HG03558 (cell line): ENCODE measurements at regions not wholly inside any gene's neighbourhood (a gene's known extent, or its start where the extent isn't known, plus 50 kb on each side); places are given as distances from the start of the nearest gene placed in this dataset.
"Not testable (repeated sequence)": the region's sequence is repeated elsewhere in the genome, so short reads cannot be mapped to it uniquely, and the experiment has no call there.

Source experiments
- ATAC-seq: cut with Tn5 transposase; IDR thresholded peaks from one replicate; pipeline ENCODE4 v1.9.1; 2021; ENCODE audit warnings: moderate number of reproducible peaks; ENCODE audit not compliant: unreplicated experiment; ENCODE audit errors: extremely low read depth

DNA sequence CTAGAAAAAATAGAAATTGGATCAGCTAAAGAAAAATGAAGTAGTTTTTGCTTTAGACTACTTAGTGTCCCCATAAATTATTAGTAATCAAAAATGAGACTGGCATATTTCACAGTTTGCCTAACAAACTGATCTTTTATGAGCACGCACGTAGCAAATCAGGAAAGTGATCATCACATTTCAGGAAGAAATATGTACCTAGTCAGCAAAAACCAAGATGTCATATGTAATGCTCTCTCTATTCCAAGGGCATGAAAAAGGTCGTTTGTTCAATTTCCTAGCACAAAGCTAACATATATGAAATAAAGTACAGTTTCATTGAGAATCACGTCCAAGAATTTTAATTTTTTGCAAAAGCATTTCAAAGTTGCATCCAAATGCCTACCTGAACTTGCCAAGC, 600.4 kb upstream of the CHAC2 start:
- no peak for ATAC-seq

GRCh38 chr2:53150146-53150545, 617.5 kb upstream of the CHAC2 start:
- ATAC-seq = no peak

DNA sequence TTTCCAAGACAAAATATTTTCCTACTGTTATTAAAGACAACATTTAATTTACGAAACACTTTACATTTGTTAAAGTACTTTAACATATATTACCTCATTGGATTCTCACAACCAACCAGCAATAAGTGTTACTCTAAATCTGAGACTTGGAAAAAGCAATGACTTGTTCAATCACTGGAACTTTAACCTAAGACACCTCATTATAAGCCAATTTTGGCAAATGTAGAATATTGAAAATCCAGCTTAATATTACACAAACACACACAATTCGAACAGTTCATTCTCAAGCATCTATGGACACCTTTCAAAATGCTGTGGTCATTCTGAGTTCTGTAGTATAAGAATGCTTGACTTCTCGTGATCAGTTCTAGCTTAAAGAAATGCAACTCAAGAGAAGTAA, 619.4 kb upstream of the CHAC2 start:
- ATAC-seq = no peak

DNA sequence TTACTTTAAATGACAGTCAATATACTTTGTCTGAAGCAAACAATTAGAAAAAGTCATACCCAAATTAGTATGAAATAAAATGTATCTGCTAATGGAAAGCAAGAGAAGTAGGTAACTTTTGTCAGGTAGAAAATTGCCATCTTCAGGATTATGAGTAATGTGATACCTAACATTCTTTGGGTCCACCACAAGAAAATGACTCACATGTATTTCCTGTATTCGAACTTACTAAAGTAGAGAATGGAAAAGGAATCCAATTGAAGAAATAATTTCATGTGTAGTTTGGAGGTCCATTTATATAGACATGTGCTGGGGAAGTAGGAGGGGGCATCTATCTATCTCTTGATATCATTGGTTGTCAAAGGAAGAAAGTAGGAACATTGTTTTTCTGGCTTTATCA, 636.2 kb upstream of the CHAC2 start:
- ATAC-seq = no peak

DNA sequence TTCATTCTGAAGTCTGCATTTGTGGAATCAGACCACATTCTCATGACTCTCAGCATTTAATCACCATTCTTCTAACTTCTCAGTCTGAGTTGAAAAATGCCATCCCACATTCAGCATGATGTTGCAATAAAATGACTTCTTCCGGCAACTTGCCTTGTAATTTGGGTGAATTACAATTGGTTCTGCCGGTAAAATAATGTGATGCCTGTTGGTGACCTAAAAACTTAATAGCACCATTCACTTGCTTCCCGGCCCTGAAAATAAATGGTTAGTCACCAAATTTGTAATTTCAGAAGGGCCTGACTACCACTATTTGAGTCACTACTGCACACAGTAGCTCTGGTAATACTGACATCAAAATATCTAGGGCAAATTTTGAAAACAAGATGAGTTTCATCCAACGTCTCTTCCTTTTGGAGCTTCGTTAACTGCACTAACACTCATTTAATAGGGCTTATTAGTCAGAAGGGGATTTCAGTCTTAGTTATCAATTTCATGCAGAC, 637.1 kb upstream of the CHAC2 start:
- no peak for ATAC-seq

GRCh38 chr2:53129851-53130250, 637.8 kb upstream of the CHAC2 start:
- no peak for ATAC-seq

GRCh38 chr2:53127061-53127650, 640.4 kb upstream of the CHAC2 start:
- no peak for ATAC-seq

DNA sequence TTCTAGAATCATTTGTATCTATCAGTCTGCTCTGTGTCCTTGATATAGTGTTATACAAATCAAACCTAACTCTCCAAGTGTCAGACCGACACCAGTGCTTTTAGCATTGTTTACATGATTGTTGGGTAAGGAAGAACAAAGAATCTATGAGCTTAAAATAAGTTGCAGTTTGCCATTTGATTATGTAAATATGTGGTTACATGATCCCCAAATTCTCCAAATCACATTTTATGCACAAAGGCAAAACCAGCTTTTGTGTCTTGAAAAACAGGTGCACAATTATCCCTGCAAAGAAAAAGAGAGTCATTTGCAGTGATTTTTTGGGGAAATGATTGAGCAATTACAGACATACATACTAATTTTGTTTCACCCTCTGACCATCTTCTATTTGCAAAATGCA, 652.6 kb upstream of the CHAC2 start:
- no peak for ATAC-seq

- ATAC-seq = no peak
These were observed 653.0 kb upstream of the CHAC2 start for GRCh38 chr2:53114582-53114981.

DNA sequence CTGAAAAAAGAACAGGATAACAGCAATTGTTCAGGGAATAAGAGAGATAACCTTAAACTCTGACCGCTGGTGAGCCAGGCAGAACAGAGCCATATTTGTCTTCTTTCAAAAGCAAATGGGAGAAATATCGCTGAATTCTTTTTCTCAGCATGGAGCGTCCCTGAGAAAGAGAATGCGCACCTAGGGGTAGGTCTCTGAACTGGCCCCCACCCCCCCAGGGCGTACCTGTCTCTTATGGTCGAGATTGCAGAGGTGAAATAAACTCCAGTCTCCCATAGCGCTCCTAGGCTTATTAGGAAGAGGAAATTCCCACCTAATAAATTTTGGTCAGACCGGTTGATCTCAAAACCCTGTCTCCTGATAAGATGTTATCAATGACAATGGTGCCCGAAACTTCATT, 655.2 kb upstream of the CHAC2 start:
- ATAC-seq = not testable (repeated sequence)

- ATAC-seq = no peak
These were observed 656.2 kb upstream of the CHAC2 start for GRCh38 chr2:53111406-53111805.

GRCh38 chr2:53111004-53111403, 656.6 kb upstream of the CHAC2 start:
- ATAC-seq = no peak

- no peak for ATAC-seq
These were observed 659.4 kb upstream of the CHAC2 start for GRCh38 chr2:53108246-53108645.

DNA sequence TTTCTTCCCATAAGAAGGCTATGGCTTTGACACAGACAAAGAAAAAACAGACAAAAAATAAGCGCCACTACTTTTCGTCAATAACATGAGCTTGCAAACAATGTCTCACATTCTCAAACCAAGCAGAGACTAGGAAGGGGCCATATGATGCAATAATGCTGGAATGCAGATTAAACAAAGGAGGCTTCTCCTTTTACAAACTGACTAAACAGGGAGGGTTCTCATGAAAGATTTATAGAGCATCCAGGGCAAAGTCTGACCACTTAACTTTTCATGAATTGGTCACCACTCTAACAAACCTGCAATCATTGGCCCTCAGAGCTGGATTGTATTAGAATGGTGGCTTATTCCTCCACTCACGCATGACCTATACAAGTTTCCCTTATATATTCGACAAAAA, 663.3 kb upstream of the CHAC2 start:
- ATAC-seq = no peak

GRCh38 chr2:53103679-53104078, 663.9 kb upstream of the CHAC2 start:
- ATAC-seq = no peak

DNA sequence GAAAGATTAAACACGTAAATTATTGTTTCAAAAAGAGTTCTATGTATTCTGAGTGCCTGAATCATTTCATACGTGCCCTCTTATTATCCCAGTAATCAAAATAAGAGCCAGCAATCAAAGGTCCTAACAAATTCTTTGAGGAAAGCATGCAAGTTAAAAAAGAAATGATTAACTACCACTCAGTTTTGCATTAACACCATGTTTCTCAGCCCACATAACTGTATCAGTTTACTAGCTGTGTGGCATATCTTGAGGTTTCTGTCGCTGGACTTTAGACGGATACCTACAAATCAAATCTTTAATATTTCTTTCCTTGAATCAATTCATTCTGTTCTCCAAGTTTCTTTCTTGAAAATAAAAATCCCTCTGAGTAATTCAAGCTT, 668.9 kb upstream of the CHAC2 start:
- no peak for ATAC-seq

- ATAC-seq = no peak
These were observed 671.3 kb upstream of the CHAC2 start for GRCh38 chr2:53096351-53096750.

GRCh38 chr2:53095664-53096063, 671.9 kb upstream of the CHAC2 start:
- no peak for ATAC-seq

- no peak for ATAC-seq
These were observed 672.4 kb upstream of the CHAC2 start for GRCh38 chr2:53095227-53095626.

- no peak for ATAC-seq
These were observed 674.2 kb upstream of the CHAC2 start for GRCh38 chr2:53093355-53093754.

DNA sequence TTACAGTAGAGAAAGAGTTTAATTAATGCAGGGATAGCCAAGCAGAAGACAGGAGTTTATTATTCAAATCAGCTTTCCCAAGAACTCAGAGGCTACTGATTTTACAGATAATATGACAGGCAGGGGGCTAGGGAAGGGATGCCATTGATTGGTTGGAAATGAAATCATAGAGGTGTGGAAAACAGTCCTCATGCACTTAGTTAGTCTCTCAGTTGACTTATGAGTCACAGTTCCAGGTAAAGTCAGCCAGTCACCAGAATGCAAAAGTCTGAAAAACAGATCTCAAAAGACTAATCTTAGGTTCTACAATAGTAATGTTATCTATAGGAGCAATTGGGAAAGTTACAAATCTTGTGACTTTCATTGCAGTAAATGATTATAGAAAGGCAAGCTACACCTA, 676.4 kb upstream of the CHAC2 start:
- no peak for ATAC-seq

- no peak for ATAC-seq
These were observed 679.6 kb upstream of the CHAC2 start for GRCh38 chr2:53087874-53088461.
